Loucy (cell line): ENCODE measurements at regions not wholly inside any gene's neighbourhood (a gene's known extent, or its start where the extent isn't known, plus 50 kb on each side); places are given as distances from the start of the nearest gene placed in this dataset.

Source experiments
- H2AFZ ChIP-seq: fragments of 200-600 bp; sonication (generic); 2 replicates; pipeline ENCODE4 v1.6.0; 2016; ENCODE audit warnings: antibody characterized with exemption, mild to moderate bottlenecking, low read length, moderate library complexity
- H3F3A ChIP-seq: fragments of 200-600 bp; 2 replicates; pipeline ENCODE4 v1.6.0; 2016; ENCODE audit warnings: antibody characterized with exemption, low read depth, mild to moderate bottlenecking
- H3K27me3 ChIP-seq: fragments of 200-600 bp; sonication (generic); 2 replicates; pipeline ENCODE4 v1.6.1; 2014; ENCODE audit warnings: low read length, mild to moderate bottlenecking; ENCODE audit not compliant: insufficient read depth, poor library complexity, severe bottlenecking
- H3K36me3 ChIP-seq: fragments of 200-600 bp; sonication (generic); 2 replicates; pipeline ENCODE4 v1.6.1; 2016; ENCODE audit warnings: low read length; ENCODE audit not compliant: insufficient read depth
- H3K4me1 ChIP-seq: fragments of 200-600 bp; sonication (generic); 2 replicates; pipeline ENCODE4 v1.5.1; 2014; ENCODE audit warnings: low read length, mild to moderate bottlenecking; ENCODE audit not compliant: insufficient read depth, poor library complexity, severe bottlenecking
- H3K4me2 ChIP-seq: fragments of 200-600 bp; sonication (generic); 2 replicates; pipeline ENCODE4 v1.6.0; 2014; ENCODE audit warnings: antibody characterized with exemption, low read length, low read depth, mild to moderate bottlenecking; ENCODE audit not compliant: poor library complexity, severe bottlenecking
- H3K4me3 ChIP-seq: fragments of 200-600 bp; sonication (generic); 2 replicates; pipeline ENCODE4 v1.5.1; 2014; ENCODE audit warnings: low read length, mild to moderate bottlenecking, mixed read lengths; ENCODE audit not compliant: poor library complexity, severe bottlenecking
- H3K79me2 ChIP-seq: fragments of 200-600 bp; sonication (generic); 2 replicates; pipeline ENCODE4 v1.6.1; 2014; ENCODE audit warnings: low read length; ENCODE audit not compliant: insufficient read depth
- H3K9ac ChIP-seq: fragments of 200-600 bp; sonication (generic); 2 replicates; pipeline ENCODE4 v1.6.0; 2014; ENCODE audit warnings: mild to moderate bottlenecking, low read depth, low read length, moderate library complexity; ENCODE audit not compliant: poor library complexity, severe bottlenecking
- H3K9me2 ChIP-seq: fragments of 200-600 bp; sonication (generic); replicated peaks from 2 replicates; pipeline ENCODE4 v1.6.1; 2016; ENCODE audit warnings: low read depth, low read length, mixed read lengths
- H3K9me3 ChIP-seq: fragments of 200-600 bp; sonication (generic); 2 replicates; pipeline ENCODE4 v1.6.1; 2014; ENCODE audit warnings: mild to moderate bottlenecking, antibody characterized with exemption, low read length, low read depth; ENCODE audit not compliant: insufficient read depth
- H4K20me1 ChIP-seq: fragments of 200-600 bp; sonication (generic); 2 replicates; pipeline ENCODE4 v1.6.0; 2014; ENCODE audit warnings: antibody characterized with exemption, low read length, mild to moderate bottlenecking; ENCODE audit not compliant: insufficient read depth, poor library complexity, severe bottlenecking
- CTCF ChIP-seq: fragments of 200-600 bp; sonication (generic); conservative IDR thresholded peaks from 2 replicates; pipeline ENCODE4 v1.5.1; 2014; ENCODE audit warnings: mild to moderate bottlenecking, antibody characterized with exemption, low read length
- EZH2phosphoT487 ChIP-seq: fragments of 200-600 bp; IDR thresholded peaks from 2 replicates; pipeline ENCODE4 v1.6.1; 2018; ENCODE audit warnings: antibody characterized with exemption, mild to moderate bottlenecking, moderate library complexity, borderline replicate concordance

- no peaks in the 10 kb centered on the region for H3K4me1 ChIP-seq
- H3K9me2 ChIP-seq: no peaks in the 10 kb centered on the region
- no peaks in the 10 kb centered on the region for H3F3A ChIP-seq
- H3K27me3 ChIP-seq: no peaks in the 10 kb centered on the region
- H3K4me2 ChIP-seq: no peak overlapping the region
- no peaks in the 10 kb centered on the region for H3K9me3 ChIP-seq
- H3K4me3 ChIP-seq: no peak overlapping the region
- no peaks in the 10 kb centered on the region for H3K79me2 ChIP-seq
- H3K36me3 ChIP-seq: no peaks in the 10 kb centered on the region
- TF ChIP-seq EZH2phosphoT487: no peak
- no peak for TF ChIP-seq CTCF
- H2AFZ ChIP-seq: no peak overlapping the region
- no peaks in the 10 kb centered on the region for H4K20me1 ChIP-seq
- H3K9ac ChIP-seq: no peak overlapping the region
Observed at GRCh38 chr5:125321654-125322053, 575.2 kb upstream of the ZNF608 start.

DNA sequence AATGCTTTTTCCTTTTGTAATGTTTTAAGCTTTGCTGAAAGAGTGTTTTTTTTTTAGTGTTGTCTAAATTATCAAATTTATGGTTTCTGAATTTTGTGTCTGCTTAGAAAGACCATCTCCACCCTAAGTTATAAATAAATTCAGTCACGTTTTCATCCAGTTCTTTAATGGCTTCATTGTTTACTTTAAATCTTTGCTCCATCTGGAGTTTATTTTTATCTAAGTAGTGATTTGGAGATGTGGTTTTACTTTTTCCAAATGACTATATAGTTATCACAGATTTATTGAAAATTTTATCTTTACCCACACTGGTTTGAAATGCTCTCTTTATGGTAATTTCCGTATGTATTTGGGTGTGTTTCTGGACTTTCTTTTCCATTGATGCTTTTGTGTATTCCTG lies 577.2 kb upstream of the ZNF608 start:
- Histone ChIP-seq H3K27me3 (no peaks in the 10 kb centered on the region), H4K20me1 (no peaks in the 10 kb centered on the region), H3K4me2 (no peak overlapping the region), H3K9me3 (no peaks in the 10 kb centered on the region), H2AFZ (no peak overlapping the region), H3K4me1 (no peaks in the 10 kb centered on the region), H3K4me3 (no peak overlapping the region), H3F3A (no peaks in the 10 kb centered on the region), H3K9ac (no peak overlapping the region), H3K79me2 (no peaks in the 10 kb centered on the region), H3K9me2 (no peaks in the 10 kb centered on the region), H3K36me3 (no peaks in the 10 kb centered on the region)
- TF ChIP-seq CTCF: no peak
- TF ChIP-seq EZH2phosphoT487: no peak

DNA sequence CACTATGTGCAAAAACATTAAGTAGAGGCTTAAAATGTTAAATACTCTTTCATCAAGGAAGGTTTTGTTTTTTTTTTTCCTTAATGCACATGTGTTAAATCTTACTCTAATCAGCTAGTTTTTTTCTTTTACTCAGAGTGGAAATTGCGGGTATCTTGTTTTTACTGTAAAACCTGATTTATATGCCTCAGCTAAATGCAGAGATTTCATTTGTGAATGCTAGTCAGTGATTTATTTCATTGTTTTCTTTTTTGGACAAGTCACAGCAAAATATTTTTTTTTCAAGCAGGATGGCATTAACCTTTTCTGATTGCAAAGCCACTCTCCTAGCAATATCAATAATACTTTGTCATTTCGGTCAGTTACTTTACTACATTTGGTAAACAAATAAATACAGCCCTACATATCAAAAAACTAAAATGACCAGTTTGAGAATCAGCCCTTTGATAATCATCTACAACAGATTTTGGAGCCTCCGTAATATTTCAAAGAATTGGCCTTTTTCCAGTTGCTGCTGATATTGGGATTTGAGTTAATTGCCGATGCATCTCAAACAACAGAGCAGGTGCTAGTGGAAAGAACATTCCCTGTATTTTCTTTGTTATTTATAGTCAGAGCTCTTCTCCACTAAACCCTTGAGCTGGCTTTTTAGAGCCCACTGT lies 579.2 kb upstream of the ZNF608 start:
- Histone ChIP-seq H2AFZ (no peak overlapping the region), H3K9me2 (no peaks in the 10 kb centered on the region), H3F3A (no peaks in the 10 kb centered on the region), H3K4me3 (no peak overlapping the region), H4K20me1 (no peaks in the 10 kb centered on the region), H3K79me2 (no peaks in the 10 kb centered on the region), H3K36me3 (no peaks in the 10 kb centered on the region), H3K4me2 (no peak overlapping the region), H3K9me3 (no peaks in the 10 kb centered on the region), H3K27me3 (no peaks in the 10 kb centered on the region), H3K9ac (no peak overlapping the region), H3K4me1 (no peaks in the 10 kb centered on the region)
- TF ChIP-seq CTCF: no peak
- TF ChIP-seq EZH2phosphoT487: no peak
